GM12872 (cell line): ENCODE measurements at regions not wholly inside any gene's neighbourhood (a gene's known extent, or its start where the extent isn't known, plus 50 kb on each side); places are given as distances from the start of the nearest gene placed in this dataset.

ENCODE experiments used
- TF ChIP-seq, protein P1 (sequence below): IDR thresholded peaks from 3 replicates; pipeline ENCODE4 v1.5.1; 2011; ENCODE audit warnings: low read depth, mild to moderate bottlenecking, low read length, moderate library complexity; ENCODE audit not compliant: insufficient read depth

DNA sequence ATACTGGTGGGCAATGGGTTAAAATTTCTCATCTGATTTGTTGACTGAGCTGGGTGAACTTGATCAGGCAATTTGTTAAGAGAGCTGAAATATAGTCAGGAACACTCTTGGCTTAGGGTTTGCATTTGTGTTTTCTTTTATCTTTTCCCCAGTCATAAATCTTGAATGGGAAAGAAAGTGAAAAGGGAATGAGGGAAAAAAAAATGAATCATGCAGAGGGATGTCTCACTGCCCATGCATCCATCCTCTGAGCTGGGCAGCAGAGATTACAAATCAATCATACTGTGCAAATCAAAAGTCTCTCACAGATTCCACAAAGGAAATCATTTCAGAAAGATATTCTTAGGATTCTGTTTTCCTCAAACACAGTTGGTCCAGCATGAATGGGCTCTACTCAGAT lies 174.2 kb upstream of the MPPED2 start:
- TF ChIP-seq, protein P1, sequence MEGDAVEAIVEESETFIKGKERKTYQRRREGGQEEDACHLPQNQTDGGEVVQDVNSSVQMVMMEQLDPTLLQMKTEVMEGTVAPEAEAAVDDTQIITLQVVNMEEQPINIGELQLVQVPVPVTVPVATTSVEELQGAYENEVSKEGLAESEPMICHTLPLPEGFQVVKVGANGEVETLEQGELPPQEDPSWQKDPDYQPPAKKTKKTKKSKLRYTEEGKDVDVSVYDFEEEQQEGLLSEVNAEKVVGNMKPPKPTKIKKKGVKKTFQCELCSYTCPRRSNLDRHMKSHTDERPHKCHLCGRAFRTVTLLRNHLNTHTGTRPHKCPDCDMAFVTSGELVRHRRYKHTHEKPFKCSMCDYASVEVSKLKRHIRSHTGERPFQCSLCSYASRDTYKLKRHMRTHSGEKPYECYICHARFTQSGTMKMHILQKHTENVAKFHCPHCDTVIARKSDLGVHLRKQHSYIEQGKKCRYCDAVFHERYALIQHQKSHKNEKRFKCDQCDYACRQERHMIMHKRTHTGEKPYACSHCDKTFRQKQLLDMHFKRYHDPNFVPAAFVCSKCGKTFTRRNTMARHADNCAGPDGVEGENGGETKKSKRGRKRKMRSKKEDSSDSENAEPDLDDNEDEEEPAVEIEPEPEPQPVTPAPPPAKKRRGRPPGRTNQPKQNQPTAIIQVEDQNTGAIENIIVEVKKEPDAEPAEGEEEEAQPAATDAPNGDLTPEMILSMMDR = no peak

DNA sequence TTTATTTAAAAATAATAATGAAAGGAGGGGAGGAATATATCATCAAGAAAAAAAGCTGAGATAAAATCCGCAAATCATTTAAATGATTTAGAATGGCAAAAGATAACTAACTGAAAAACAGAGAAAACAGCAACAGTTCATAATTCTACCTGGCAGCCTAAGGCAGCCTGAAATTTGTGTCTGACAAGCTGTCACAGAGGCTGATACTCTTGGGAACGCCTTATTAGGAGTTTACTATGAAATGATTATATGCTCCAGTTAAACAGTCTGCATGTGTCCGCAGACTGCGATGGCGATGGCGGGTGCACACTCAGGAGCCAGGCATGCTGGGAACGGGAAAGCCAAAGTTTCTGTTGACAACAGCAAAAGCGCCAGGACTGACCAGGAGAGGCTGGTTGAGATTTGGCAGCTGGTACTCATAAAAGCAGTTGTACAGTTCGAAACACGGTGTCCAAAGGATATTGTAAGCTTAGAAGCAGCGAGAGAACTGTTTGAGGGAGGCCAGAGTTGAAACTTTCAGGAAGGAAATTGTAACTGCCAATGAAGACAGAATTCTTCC lies 172.9 kb upstream of the MPPED2 start:
- TF ChIP-seq, protein P1 = no peak

DNA sequence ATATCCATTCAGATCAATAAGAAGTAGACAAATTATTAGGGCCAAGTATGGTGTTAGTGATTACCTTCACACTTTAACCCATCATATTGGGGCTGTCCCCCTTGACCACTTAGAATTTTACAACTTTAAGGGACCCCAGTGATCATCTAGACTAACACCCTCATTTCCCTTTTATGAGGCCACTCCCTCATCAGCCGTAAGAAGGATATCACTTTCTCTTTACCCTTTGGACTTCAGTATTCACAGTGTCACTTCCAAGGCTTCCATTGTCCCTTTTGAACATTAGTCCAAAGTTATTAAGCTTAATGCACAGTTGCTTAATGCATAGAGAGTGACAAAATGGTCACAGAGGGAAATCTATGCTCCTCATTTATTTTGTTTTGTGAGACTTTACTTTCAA lies 172.4 kb upstream of the MPPED2 start:
- TF ChIP-seq, protein P1 = no peak

DNA sequence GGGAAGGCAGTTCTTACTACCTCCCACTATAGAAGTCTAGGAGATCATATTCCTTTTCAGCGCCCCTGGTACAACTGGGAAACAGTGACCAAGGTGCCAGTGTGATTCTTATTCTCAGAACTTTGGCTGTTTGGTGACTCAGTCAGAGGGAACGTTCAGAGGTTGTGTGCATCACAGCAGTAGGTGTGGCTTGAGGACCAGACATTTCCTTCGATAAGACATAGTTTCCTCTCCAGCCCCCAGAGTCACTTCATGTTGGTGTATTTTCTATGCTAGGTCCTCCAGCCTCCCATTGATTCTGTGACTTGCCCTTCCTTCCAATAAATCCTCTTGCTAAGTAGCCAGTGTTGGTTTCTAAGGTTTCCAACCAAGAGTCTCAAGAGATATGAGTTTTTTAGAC lies 171.9 kb upstream of the MPPED2 start:
- TF ChIP-seq, protein P1 = no peak

DNA sequence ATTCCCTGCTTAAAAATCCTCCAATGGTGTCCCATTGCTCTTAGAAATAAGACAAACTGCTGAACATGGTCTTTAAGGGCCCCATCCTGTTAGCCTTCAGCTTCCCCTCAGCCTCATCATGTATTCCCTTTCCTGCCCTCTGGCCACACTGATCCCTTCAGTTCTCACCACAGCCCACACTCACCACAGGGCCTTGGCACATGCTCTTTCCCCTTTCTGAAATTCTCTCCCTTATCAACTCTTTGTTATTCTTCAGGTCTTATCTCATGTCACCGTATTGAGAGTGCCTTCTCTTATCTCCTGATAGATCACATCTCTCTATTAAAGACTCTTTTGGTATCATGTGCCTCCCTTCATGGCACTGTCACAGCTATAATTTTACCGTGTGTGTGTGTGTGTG lies 167.8 kb upstream of the MPPED2 start:
- TF ChIP-seq, protein P1 = no peak

DNA sequence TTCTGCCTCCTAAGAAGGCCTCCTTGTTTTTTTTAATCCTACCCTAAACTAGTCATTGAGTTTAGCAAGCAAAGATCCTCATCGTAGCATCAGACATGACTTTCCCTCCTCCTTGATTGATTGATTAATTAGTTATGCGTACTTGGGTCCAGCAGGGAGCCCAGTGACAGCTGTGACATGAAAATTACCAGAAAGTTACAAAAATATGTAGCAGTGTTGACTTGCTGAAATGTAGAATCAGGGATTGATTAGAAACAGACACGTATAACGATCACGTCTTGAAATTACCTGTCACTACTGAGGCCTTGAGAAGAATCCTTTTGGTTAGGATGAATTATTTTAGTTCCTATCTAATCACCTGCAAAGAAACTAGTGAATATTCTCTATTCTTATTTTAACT lies 167.4 kb upstream of the MPPED2 start:
- TF ChIP-seq, protein P1 = no peak

DNA sequence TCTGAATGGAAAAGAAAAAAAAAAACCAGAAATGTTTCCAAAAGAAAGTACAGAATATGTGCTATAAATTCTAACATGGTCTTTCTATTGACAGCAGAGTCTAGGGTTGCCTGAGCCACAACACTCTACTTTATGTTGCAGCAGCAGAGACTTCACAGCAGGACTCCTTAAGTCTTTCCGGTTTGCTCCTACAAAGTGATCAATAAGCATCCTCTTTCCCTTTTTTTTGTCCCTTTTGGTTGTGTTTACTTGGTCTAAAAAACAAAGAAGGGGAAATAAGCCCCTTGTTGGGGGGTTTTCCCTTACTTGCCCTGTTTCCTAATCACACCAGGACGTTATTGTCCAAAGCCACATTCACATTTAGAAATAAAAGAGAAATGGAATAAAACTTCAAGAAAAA lies 163.1 kb upstream of the MPPED2 start:
- TF ChIP-seq, protein P1 = no peak

DNA sequence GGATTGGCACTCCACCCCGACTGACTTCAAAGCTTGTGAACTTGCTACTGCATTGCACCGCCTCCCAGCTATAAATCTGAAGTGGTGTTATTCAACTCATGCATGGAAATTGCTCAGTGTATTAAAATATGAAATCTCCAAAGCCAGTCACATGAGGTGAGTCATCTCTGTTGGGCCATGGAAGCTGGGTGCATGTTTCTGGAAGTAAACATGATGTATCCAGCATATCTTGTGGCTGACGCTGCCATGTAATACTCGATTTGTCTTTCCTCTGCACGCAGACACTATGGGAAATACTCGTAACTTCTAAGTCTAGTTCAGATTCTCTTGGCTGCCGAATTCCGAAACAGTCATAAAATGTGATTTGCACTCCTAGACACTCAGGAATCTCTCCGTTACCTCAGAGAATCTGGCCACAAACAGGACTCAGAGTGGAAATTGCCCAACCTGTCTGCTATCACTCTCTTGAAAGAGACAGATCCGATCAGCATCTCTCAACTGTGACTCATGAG lies 154.9 kb upstream of the MPPED2 start:
- TF ChIP-seq, protein P1 = no peak
